ENCODE measurements at regions not wholly inside any gene's neighbourhood (a gene's known extent, or its start where the extent isn't known, plus 50 kb on each side); places are given as distances from the start of the nearest gene placed in this dataset.

- TF ChIP-seq UBTF (CRISPR knock-in tag; IDR thresholded peaks at IDR 0.05) (no peak), CSRNP1 (CRISPR knock-in tag; IDR thresholded peaks at IDR 0.05) (no peak), GABPA (IDR thresholded peaks at IDR 0.05; ENCODE audit: low read depth, low read length) (no peak), GABPA (CRISPR knock-in tag; IDR thresholded peaks at IDR 0.05; ENCODE audit: low read depth) (no peak), SAFB2 (CRISPR knock-in tag; IDR thresholded peaks at IDR 0.05; ENCODE audit: borderline replicate concordance, low read depth) (no peak), ZBTB21 (CRISPR knock-in tag; IDR thresholded peaks at IDR 0.05) (no peak), STAG1 (CRISPR knock-in tag; IDR thresholded peaks at IDR 0.05) (peak; percentile 58), DMAP1 (CRISPR knock-in tag; IDR thresholded peaks at IDR 0.05) (no peak), ZNF10 (CRISPR knock-in tag; IDR thresholded peaks at IDR 0.05; ENCODE audit: borderline replicate concordance, low read depth) (no peak), SIN3B (IDR thresholded peaks at IDR 0.05; ENCODE audit: low read length) (no peak), ZNF678 (CRISPR knock-in tag; IDR thresholded peaks at IDR 0.05) (no peak), ZFP37 (CRISPR knock-in tag; IDR thresholded peaks at IDR 0.05; ENCODE audit: borderline replicate concordance) (no peak)
- TF ChIP-seq, protein P1, sequence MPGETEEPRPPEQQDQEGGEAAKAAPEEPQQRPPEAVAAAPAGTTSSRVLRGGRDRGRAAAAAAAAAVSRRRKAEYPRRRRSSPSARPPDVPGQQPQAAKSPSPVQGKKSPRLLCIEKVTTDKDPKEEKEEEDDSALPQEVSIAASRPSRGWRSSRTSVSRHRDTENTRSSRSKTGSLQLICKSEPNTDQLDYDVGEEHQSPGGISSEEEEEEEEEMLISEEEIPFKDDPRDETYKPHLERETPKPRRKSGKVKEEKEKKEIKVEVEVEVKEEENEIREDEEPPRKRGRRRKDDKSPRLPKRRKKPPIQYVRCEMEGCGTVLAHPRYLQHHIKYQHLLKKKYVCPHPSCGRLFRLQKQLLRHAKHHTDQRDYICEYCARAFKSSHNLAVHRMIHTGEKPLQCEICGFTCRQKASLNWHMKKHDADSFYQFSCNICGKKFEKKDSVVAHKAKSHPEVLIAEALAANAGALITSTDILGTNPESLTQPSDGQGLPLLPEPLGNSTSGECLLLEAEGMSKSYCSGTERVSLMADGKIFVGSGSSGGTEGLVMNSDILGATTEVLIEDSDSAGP (CRISPR knock-in tag; IDR thresholded peaks at IDR 0.05; ENCODE audit: borderline replicate concordance), result 0 out of 2 replicates have a peak, but pooled peaks have one; percentile 22
Observed at GRCh38 chr14:101083564-101084435, 180.3 kb upstream of the RTL1 start (continued).
